NCI-H748 treated with DMSO at 0.1 percent for 48 hours (cell line): ENCODE measurements at regions not wholly inside any gene's neighbourhood (a gene's known extent, or its start where the extent isn't known, plus 50 kb on each side); places are given as distances from the start of the nearest gene placed in this dataset.
A peak's percentile ranks its signal among the peaks of the same experiment; 100 is the strongest.

Source experiments
- DNase-seq: peaks from one replicate; lab custom pipeline; 2025; lab: John Stamatoyannopoulos, UW

- DNase-seq, result no peak
These were observed 468.7 kb downstream of the NOVA1 start for GRCh38 chr14:26128931-26129671.

DNA sequence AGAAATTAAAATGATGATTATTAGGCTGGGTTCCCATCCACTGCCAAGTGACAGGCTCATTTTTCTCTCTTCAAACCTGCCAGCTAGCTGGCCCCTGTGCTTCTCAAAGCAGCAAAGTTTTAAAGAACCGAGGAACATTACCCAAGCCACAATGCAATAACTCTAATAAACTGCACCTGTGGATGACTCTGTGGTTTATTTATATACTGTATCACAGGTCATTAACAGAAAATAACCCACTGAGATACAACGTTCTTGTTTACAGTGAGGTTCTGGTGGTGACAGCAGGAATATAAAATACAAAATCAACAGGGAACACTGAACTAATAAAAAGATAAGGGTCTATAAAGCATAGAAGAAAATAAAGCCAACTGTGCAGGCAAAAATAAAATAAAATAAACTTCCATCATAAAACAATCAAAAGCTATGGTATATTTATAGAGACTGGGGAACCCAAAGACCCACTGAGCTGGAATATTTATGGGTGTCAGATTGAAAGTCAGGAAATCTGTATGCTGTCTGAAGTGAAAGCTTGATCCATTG lies 472.9 kb downstream of the NOVA1 start:
- DNase-seq, result no peak

DNA sequence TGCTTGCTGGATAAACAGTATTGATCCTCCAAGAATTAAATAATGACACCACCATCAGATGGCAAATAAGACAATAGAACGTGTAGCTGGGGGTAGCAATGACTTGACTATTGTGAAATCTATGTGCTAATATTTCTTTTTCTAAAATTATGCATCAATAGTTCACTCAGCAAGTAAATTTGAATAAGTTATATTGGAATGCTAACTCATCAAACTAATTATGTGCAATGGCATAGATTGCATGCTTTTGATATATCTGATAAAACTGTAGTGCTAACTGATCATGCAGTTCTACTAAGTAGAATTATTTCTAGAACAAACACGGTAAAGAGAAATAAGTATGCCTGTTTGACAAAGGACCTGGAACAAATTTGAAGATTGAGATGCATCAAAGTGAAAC lies 474.4 kb downstream of the NOVA1 start:
- DNase-seq, result no peak

- no peak for DNase-seq
These were observed 476.7 kb downstream of the NOVA1 start for GRCh38 chr14:26121181-26121580.

DNA sequence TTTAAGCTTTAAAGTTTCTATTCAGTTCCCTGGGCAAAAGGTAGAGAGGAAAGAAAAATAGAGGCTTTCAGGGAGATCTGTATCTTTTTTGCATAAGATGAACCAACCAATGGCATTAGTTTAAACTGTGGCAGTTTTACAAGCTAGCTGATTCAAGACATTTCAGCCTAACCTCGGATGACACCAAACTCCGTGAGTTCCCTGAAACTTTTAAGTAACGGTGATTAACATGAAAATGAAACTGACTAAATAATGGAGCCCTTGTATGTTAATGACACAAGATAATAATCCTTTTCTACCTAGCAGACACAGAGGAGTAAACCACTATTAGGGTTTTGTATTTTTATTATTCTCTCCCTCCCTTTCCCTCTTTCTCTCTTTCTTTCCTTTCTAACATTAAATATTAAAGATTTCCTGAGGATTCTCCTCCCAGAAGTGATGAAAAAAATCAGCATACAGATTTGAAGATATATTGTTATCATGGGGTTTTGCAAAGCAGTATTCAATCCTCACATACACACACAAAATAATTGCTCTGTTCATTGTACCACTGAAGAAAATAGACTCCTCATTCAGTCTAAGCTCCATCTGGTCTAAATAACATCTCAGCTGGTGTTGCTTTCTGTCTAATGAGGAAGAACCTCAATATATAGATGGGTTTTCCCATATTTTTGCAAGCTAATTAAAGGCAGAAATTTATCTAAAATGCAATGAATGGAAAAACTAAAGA lies 483.8 kb downstream of the NOVA1 start:
- DNase-seq, result no peak

DNA sequence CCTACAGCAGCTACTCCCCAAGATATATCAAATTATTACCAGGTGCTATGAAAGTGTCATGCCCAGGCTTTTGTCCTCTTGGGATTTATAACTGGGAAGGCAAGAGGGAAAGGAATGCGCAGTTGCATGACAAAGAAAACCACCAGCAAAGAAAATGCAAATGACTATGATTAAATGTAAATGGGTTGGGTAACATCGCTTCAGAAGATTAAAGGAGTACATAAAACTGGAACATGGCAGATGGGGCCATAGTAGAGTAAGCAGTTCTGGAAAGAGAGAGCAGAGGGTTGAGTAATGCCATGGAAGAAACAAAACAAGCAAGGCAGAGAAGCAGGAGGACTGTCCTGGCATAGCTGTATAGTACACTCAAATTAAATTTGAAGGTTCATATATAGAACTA lies 493.1 kb downstream of the NOVA1 start:
- DNase-seq, result no peak

DNA sequence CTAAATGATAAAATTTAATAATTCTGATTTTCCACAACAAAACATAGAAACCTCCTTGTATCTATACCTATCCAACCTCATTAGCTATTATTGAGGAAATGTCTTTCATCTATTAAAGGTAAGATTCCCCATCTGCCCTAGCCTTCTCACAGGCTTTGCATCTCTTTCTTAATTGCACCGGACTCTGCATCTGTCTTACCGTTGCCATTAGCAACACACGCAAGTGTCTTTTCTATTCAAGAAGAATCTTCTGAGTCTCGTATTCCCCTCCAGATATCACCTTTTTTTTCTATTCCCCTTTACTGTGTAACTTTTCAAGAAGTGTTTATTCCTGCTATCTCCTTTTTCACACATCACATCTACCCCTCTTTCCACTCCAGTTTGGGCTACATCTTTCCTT lies 500.0 kb downstream of the NOVA1 start:
- DNase-seq, result no peak

- no peak for DNase-seq
These were observed 509.6 kb downstream of the NOVA1 start for GRCh38 chr14:26088275-26088674.

- no peak for DNase-seq
These were observed 516.8 kb downstream of the NOVA1 start for GRCh38 chr14:26081043-26081442.

DNA sequence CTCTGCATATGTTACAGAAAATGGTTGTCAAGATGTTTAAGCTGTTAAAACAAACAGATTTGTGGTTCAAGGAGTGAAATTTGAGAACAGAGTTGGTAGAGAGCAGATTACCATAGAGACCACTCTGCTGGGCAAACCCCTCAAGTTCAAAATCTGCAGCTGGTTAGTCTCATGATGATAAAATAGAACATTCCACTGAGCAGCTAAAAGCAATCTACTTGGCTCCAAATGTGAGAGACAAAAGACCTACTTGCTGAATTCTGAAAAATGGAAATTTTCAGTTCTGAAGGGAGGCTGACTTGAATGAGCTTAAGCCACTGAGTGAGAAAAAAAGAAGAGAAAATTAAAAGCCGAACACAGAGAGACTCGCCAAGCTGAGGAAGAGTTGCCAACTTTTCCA lies 519.3 kb downstream of the NOVA1 start:
- DNase-seq, result peak; percentile 54

DNA sequence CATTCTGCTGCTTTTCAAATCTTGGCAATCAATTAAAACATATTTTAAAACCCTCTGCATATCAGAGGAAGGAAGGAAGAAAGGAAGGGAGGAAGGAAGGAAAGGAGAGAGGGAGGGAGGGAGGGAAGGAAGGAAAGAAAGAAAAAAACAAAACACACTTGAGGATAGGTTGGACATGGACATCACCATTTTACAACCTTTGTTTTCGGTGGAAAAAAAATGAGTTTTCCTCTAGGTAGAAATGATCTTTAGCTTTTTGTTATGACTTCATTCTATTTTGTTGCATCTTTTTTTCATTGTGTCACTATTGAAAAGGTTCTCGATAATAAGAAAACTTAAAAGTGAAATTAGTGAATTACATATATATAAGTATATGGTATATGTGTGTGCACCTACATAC lies 522.9 kb downstream of the NOVA1 start:
- DNase-seq, result no peak

DNA sequence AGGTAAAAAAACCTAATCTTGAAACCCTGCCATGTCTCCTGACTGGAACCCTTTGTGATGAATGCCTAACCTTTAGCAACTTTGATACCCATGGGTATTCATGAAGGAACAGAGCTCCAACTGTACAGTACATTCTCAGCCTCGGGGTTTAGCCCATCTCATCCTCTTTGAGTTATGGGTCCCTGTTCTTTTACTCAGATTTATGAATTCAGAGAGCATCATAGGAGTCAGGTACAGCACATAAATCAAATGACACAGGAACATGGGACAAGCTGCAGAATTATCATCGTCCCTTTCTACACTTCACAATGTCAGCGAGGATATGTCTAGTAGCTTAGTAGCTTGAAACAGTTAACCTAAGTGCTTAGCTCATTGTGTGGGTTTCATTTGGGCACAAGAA lies 527.4 kb downstream of the NOVA1 start:
- no peak for DNase-seq

DNA sequence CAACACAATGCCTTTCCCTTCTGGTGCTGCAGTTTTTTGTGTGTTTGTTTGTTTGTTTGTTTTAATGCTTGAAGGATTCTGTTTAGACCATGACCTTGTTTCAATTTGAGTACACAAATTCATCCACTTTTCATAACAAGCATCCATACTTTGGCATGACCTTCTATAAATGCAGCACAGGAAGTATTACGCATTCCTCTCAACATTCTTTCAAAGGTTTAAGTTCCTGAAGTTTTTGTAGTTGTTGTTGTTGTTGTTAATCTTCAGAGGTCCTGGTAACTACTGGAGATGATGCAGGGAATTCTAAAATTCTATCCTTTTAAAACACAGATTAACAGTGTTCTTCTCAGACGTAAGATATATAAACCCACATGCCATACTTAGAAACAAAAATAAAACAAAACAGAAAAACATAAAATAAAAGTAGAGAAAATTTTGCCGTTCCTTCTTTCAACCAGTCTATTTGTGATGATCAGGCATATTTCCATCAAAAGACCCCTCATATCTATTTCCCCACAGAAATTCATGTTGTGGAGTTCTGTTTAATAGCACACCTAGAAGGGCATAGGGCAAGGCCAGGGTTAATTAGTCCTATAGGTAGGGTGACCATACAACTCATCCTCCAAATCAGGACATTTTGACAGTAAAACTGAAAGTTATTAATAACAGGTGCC lies 529.9 kb downstream of the NOVA1 start:
- no peak for DNase-seq

- DNase-seq, result no peak
These were observed 530.5 kb downstream of the NOVA1 start for GRCh38 chr14:26067341-26067740.

- DNase-seq, result no peak
These were observed 541.7 kb downstream of the NOVA1 start for GRCh38 chr14:26056036-26056616.

DNA sequence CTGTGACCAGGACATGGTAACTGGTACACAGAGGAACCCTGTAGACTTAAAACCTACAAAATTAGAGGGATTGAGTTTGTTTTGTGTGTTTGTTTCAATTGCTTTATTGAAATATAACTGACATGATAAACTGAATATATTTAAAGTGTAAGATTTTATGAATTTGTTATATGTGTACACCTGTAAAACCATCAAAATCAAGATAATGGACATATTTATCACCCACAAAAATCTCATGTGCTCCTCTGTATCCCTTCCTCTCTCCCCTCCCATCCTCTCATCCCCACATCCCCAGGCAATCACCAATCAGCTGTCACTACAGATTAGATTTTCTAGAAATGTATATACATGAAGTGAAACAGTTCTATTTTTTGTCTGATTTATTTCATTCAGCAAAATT lies 565.5 kb downstream of the NOVA1 start:
- no peak for DNase-seq

- DNase-seq, result no peak
These were observed 571.4 kb downstream of the NOVA1 start for GRCh38 chr14:26026384-26026783.

- DNase-seq, result no peak
These were observed 573.9 kb downstream of the NOVA1 start for GRCh38 chr14:26023967-26024366.

GRCh38 chr14:26021759-26022158 lies 576.1 kb downstream of the NOVA1 start:
- no peak for DNase-seq

- no peak for DNase-seq
These were observed 580.6 kb downstream of the NOVA1 start for GRCh38 chr14:26017270-26017669.

- peak; percentile 41 for DNase-seq
These were observed 589.5 kb downstream of the NOVA1 start for GRCh38 chr14:26008290-26008689.

DNA sequence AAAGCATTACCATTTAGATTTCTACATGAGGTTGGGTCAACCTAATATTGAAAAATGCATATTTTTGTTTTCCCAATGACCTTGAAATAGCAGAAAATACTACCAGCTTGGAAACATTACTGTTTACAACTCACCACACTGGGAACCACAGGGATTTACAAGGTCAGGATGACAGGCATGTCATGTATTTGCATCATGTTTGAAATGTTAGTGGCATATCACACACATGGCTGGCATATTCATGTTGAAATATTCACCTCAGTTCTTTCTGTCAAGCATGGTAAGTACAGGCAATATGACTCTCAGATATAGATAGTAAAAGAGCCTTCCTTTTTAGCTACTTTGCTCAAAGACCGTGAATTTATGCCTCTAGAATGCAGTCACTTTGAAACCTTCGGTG lies 593.5 kb downstream of the NOVA1 start:
- DNase-seq, result no peak

DNA sequence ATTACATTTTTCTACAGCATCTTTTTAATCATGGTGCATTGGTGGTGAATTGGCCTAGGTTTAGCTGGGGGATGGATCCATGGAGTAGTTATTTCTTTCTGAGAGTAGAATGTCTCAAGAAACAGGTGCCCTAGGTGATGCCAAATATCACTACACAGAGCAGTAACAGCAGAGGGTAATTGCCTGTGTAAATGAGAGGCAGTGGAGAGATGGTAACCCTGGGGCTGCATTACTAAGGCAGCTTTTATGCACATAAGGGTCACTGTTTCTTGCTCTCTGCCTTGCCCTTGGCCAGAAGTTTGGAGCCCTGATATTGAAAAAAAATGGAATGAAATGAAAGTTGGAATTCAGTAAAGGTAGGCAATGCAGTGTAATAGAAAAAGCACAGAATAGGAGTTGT lies 604.0 kb downstream of the NOVA1 start:
- DNase-seq, result no peak
